HG03135 (cell line): ENCODE measurements at regions not wholly inside any gene's neighbourhood (a gene's known extent, or its start where the extent isn't known, plus 50 kb on each side); places are given as distances from the start of the nearest gene placed in this dataset.
"Not testable (repeated sequence)": the region's sequence is repeated elsewhere in the genome, so short reads cannot be mapped to it uniquely, and the experiment has no call there.

Source experiments
- ATAC-seq: cut with Tn5 transposase; IDR thresholded peaks from one replicate; pipeline ENCODE4 v1.9.1; 2021; ENCODE audit warnings: mild to moderate bottlenecking, moderate library complexity; ENCODE audit not compliant: unreplicated experiment

GRCh38 chr1:166304131-166304530 is 137.3 kb upstream of the FAM78B start:
- no peak for ATAC-seq

GRCh38 chr1:166305371-166305770 is 138.6 kb upstream of the FAM78B start:
- ATAC-seq, result no peak

- ATAC-seq, result no peak
Measured at GRCh38 chr1:166307261-166308188, 140.7 kb upstream of the FAM78B start.

- not testable (repeated sequence) for ATAC-seq
Measured at GRCh38 chr1:166316306-166316705, 149.5 kb upstream of the FAM78B start.

- ATAC-seq, result no peak
Measured at GRCh38 chr1:166322470-166322869, 155.7 kb upstream of the FAM78B start.

- ATAC-seq, result no peak
Measured at GRCh38 chr1:166327886-166328285, 161.1 kb upstream of the FAM78B start.

GRCh38 chr1:166328956-166329355 is 162.2 kb upstream of the FAM78B start:
- no peak for ATAC-seq

- no peak for ATAC-seq
Measured at GRCh38 chr1:166330096-166330495, 163.3 kb upstream of the FAM78B start.

GRCh38 chr1:166338105-166338504 is 171.3 kb upstream of the FAM78B start:
- ATAC-seq, result no peak

GRCh38 chr1:166340709-166341108 is 173.9 kb upstream of the FAM78B start:
- ATAC-seq, result no peak

- no peak for ATAC-seq
Measured at GRCh38 chr1:166343276-166343675, 176.5 kb upstream of the FAM78B start.

GRCh38 chr1:166350490-166350889 is 183.7 kb upstream of the FAM78B start:
- ATAC-seq, result no peak

GRCh38 chr1:166351676-166352075 is 184.9 kb upstream of the FAM78B start:
- ATAC-seq, result no peak

- no peak for ATAC-seq
Measured at GRCh38 chr1:166353213-166353612, 186.4 kb upstream of the FAM78B start.

- ATAC-seq, result no peak
Measured at GRCh38 chr1:166354406-166354805, 187.6 kb upstream of the FAM78B start.

- no peak for ATAC-seq
Measured at GRCh38 chr1:166365081-166365480, 198.3 kb upstream of the FAM78B start.

GRCh38 chr1:166368030-166368429 is 201.2 kb upstream of the FAM78B start:
- ATAC-seq, result no peak

GRCh38 chr1:166377896-166378295 is 211.1 kb upstream of the FAM78B start:
- ATAC-seq, result no peak

- no peak for ATAC-seq
Measured at GRCh38 chr1:166378805-166379204, 212.0 kb upstream of the FAM78B start.

- ATAC-seq, result no peak
Measured at GRCh38 chr1:166379447-166379846, 212.6 kb upstream of the FAM78B start.

GRCh38 chr1:166383137-166383536 is 216.3 kb upstream of the FAM78B start:
- no peak for ATAC-seq

- no peak for ATAC-seq
Measured at GRCh38 chr1:166383635-166384346, 217.0 kb upstream of the FAM78B start.
